ENCODE measurements at regions not wholly inside any gene's neighbourhood (a gene's known extent, or its start where the extent isn't known, plus 50 kb on each side); places are given as distances from the start of the nearest gene placed in this dataset.

- Mint-ChIP-seq H3K9me3 (no peaks in the 10 kb centered on the region), H3K27ac (no peak overlapping the region), H3K27me3 (peaks cover 0 to 10% (median 5%) of the 10 kb centered on the region in 5 donors), H3K36me3 (no peaks in the 10 kb centered on the region), H3K4me3 (no peak overlapping the region), H3K4me1 (peaks cover 5 to 14% (median 12%) of the 10 kb centered on the region in 7 donors)
- intact Hi-C loops (cut with micrococcal nuclease) = no loop called here
- CTCF ChIA-PET = no interaction called here
- no peak for DNase-seq
- Histone ChIP-seq H3K27me3 (ENCODE audit: control insufficient read depth in 2 of 2, insufficient read depth in 2 of 2, low read length in 2 of 2) (no peaks in the 10 kb centered on the region), H3K4me3 (ENCODE audit: low read length) (no peak overlapping the region), H3K9me3 (ENCODE audit: control insufficient read depth in 2 of 3, low read length in 3 of 3) (no peaks in the 10 kb centered on the region), H3K36me3 (ENCODE audit: control insufficient read depth in 2 of 3, insufficient read depth in 3 of 3, low read length in 3 of 3) (no peaks in the 10 kb centered on the region), H3K27ac (ENCODE audit: low read depth, low read length) (no peak overlapping the region), H3K4me1 (ENCODE audit: control insufficient read depth in 2 of 2, insufficient read depth in 2 of 2, low read length in 2 of 2) (peaks cover 12 to 13% of the 10 kb centered on the region in 2 donors)
- no peak for ATAC-seq
- POLR2A ChIA-PET = no interaction called here
Observed at GRCh38 chr12:131613186-131613585, 97.7 kb upstream of the SFSWAP start.

GRCh38 chr12:131613678-131614077 lies 97.2 kb upstream of the SFSWAP start:
- Mint-ChIP-seq H3K4me1 (peaks cover 4 to 11% (median 9%) of the 10 kb centered on the region in 7 donors), H3K27me3 (peaks cover 0 to 10% (median 5%) of the 10 kb centered on the region in 5 donors), H3K36me3 (no peaks in the 10 kb centered on the region), H3K27ac (no peak overlapping the region), H3K9me3 (no peaks in the 10 kb centered on the region), H3K4me3 (no peak overlapping the region)
- Histone ChIP-seq H3K4me1 (ENCODE audit: control insufficient read depth in 2 of 2, insufficient read depth in 2 of 2, low read length in 2 of 2) (peaks cover 7 to 8% of the 10 kb centered on the region in 2 donors), H3K36me3 (ENCODE audit: control insufficient read depth in 2 of 3, insufficient read depth in 3 of 3, low read length in 3 of 3) (no peaks in the 10 kb centered on the region), H3K9me3 (ENCODE audit: control insufficient read depth in 2 of 3, low read length in 3 of 3) (no peaks in the 10 kb centered on the region), H3K4me3 (ENCODE audit: low read length) (no peak overlapping the region), H3K27ac (ENCODE audit: low read depth, low read length) (no peak overlapping the region), H3K27me3 (ENCODE audit: control insufficient read depth in 2 of 2, insufficient read depth in 2 of 2, low read length in 2 of 2) (no peaks in the 10 kb centered on the region)
- ATAC-seq (no peak), DNase-seq (no peak)
- POLR2A ChIA-PET = no interaction called here
- intact Hi-C loops (cut with micrococcal nuclease) = no loop called here
- CTCF ChIA-PET = no interaction called here

- Histone ChIP-seq H3K4me1 (ENCODE audit: control insufficient read depth in 2 of 2, insufficient read depth in 2 of 2, low read length in 2 of 2) (no peaks in the 10 kb centered on the region), H3K27me3 (ENCODE audit: control insufficient read depth in 2 of 2, insufficient read depth in 2 of 2, low read length in 2 of 2) (no peaks in the 10 kb centered on the region), H3K4me3 (ENCODE audit: low read length) (no peak overlapping the region), H3K27ac (ENCODE audit: low read depth, low read length) (no peak overlapping the region), H3K36me3 (ENCODE audit: control insufficient read depth in 2 of 3, insufficient read depth in 3 of 3, low read length in 3 of 3) (no peaks in the 10 kb centered on the region), H3K9me3 (ENCODE audit: control insufficient read depth in 2 of 3, low read length in 3 of 3) (no peaks in the 10 kb centered on the region)
- DNase-seq = no peak
- H3K27ac Mint-ChIP-seq = peak overlapping the region in 1 of 9 donors; percentile 32
- H3K36me3 Mint-ChIP-seq = no peaks in the 10 kb centered on the region
- peaks cover 0 to 16% (median 7%) of the 10 kb centered on the region in 5 donors for H3K27me3 Mint-ChIP-seq
- intact Hi-C loops (cut with micrococcal nuclease) = no loop called here
- CTCF ChIA-PET = no interaction called here
- no peaks in the 10 kb centered on the region for H3K4me1 Mint-ChIP-seq
- POLR2A ChIA-PET = no interaction called here
- H3K9me3 Mint-ChIP-seq = no peaks in the 10 kb centered on the region
- ATAC-seq = no peak
- H3K4me3 Mint-ChIP-seq = no peak overlapping the region
Observed at GRCh38 chr12:131615326-131616042, 95.4 kb upstream of the SFSWAP start.

- H3K27me3 Mint-ChIP-seq = peaks cover 0 to 16% (median 7%) of the 10 kb centered on the region in 5 donors
- H3K9me3 Mint-ChIP-seq = no peaks in the 10 kb centered on the region
- H3K27ac ChIP-seq (ENCODE audit: low read depth, low read length) = no peak overlapping the region
- DNase-seq = no peak
- no peak overlapping the region for H3K4me3 ChIP-seq (ENCODE audit: low read length)
- no peaks in the 10 kb centered on the region for H3K4me1 ChIP-seq (ENCODE audit: control insufficient read depth in 2 of 2, insufficient read depth in 2 of 2, low read length in 2 of 2)
- no peaks in the 10 kb centered on the region for H3K4me1 Mint-ChIP-seq
- H3K27ac Mint-ChIP-seq = no peak overlapping the region
- ChIA-PET POLR2A (interaction anchor here (0.5 kb wide), 1 partner anchor 77 kb away, joined by 7 read pairs; no protein-coding TSS in a partner anchor), CTCF (no interaction called here)
- no peaks in the 10 kb centered on the region for H3K27me3 ChIP-seq (ENCODE audit: control insufficient read depth in 2 of 2, insufficient read depth in 2 of 2, low read length in 2 of 2)
- no peaks in the 10 kb centered on the region for H3K9me3 ChIP-seq (ENCODE audit: control insufficient read depth in 2 of 3, low read length in 3 of 3)
- H3K36me3 ChIP-seq (ENCODE audit: control insufficient read depth in 2 of 3, insufficient read depth in 3 of 3, low read length in 3 of 3) = no peaks in the 10 kb centered on the region
- intact Hi-C loops (cut with micrococcal nuclease) = no loop called here
- no peak overlapping the region for H3K4me3 Mint-ChIP-seq
- H3K36me3 Mint-ChIP-seq = no peaks in the 10 kb centered on the region
- no peak for ATAC-seq
Observed at GRCh38 chr12:131616043-131616700, 94.7 kb upstream of the SFSWAP start.

GRCh38 chr12:131616738-131617137 lies 94.2 kb upstream of the SFSWAP start:
- ChIA-PET POLR2A (interaction anchor here (0.5 kb wide), 1 partner anchor 77 kb away, joined by 7 read pairs; no protein-coding TSS in a partner anchor), CTCF (no interaction called here)
- Mint-ChIP-seq H3K27ac (no peak overlapping the region), H3K9me3 (no peaks in the 10 kb centered on the region), H3K4me1 (no peaks in the 10 kb centered on the region), H3K36me3 (no peaks in the 10 kb centered on the region), H3K27me3 (peaks cover 0 to 16% (median 7%) of the 10 kb centered on the region in 5 donors), H3K4me3 (no peak overlapping the region)
- H3K4me3 ChIP-seq (ENCODE audit: low read length) = no peak overlapping the region
- no peaks in the 10 kb centered on the region for H3K9me3 ChIP-seq (ENCODE audit: control insufficient read depth in 2 of 3, low read length in 3 of 3)
- H3K4me1 ChIP-seq (ENCODE audit: control insufficient read depth in 2 of 2, insufficient read depth in 2 of 2, low read length in 2 of 2) = no peaks in the 10 kb centered on the region
- H3K27ac ChIP-seq (ENCODE audit: low read depth, low read length) = no peak overlapping the region
- ATAC-seq (no peak), DNase-seq (no peak)
- intact Hi-C loops (cut with micrococcal nuclease) = no loop called here
- no peaks in the 10 kb centered on the region for H3K27me3 ChIP-seq (ENCODE audit: control insufficient read depth in 2 of 2, insufficient read depth in 2 of 2, low read length in 2 of 2)
- H3K36me3 ChIP-seq (ENCODE audit: control insufficient read depth in 2 of 3, insufficient read depth in 3 of 3, low read length in 3 of 3) = no peaks in the 10 kb centered on the region

GRCh38 chr12:131617179-131617578 lies 93.7 kb upstream of the SFSWAP start:
- ATAC-seq (no peak), DNase-seq (no peak)
- Mint-ChIP-seq H3K36me3 (no peaks in the 10 kb centered on the region), H3K27me3 (peaks cover 0 to 16% (median 7%) of the 10 kb centered on the region in 5 donors), H3K4me3 (no peak overlapping the region), H3K4me1 (peaks cover 0 to 1% (median 0%) of the 10 kb centered on the region in 7 donors), H3K27ac (no peak overlapping the region), H3K9me3 (no peaks in the 10 kb centered on the region)
- no peaks in the 10 kb centered on the region for H3K27me3 ChIP-seq (ENCODE audit: control insufficient read depth in 2 of 2, insufficient read depth in 2 of 2, low read length in 2 of 2)
- no peaks in the 10 kb centered on the region for H3K9me3 ChIP-seq (ENCODE audit: control insufficient read depth in 2 of 3, low read length in 3 of 3)
- H3K4me3 ChIP-seq (ENCODE audit: low read length) = no peak overlapping the region
- ChIA-PET CTCF (no interaction called here), POLR2A (no interaction called here)
- H3K36me3 ChIP-seq (ENCODE audit: control insufficient read depth in 2 of 3, insufficient read depth in 3 of 3, low read length in 3 of 3) = no peaks in the 10 kb centered on the region
- H3K27ac ChIP-seq (ENCODE audit: low read depth, low read length) = no peak overlapping the region
- H3K4me1 ChIP-seq (ENCODE audit: control insufficient read depth in 2 of 2, insufficient read depth in 2 of 2, low read length in 2 of 2) = no peaks in the 10 kb centered on the region
- intact Hi-C loops (cut with micrococcal nuclease) = no loop called here

All from naive thymus-derived CD4-positive, alpha-beta T cell (primary cell).